ENCODE measurements at regions not wholly inside any gene's neighbourhood (a gene's known extent, or its start where the extent isn't known, plus 50 kb on each side); places are given as distances from the start of the nearest gene placed in this dataset.

DNA sequence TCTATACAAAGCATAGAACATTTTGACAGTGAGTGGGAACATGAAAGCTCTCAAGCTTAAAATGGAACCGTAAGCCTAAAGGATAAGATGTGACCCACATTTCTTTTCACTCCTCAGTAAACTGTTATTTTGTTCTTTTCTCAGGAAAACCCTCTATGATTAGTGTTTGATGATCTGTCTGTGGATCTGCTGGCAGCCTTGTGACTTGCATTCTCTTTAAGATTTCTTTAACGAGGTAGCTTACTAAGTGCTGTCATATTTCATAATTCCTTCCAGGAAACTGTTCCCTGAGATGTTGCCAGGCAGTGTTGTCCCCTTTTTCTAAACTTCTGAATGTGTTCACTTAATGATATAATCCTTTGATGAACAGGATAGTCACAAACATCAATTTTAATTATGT is 167.6 kb downstream of the PYDC2 start:
- TF ChIP-seq POLR2A (IDR thresholded peaks at IDR 0.05) (no peak), POLR2AphosphoS5 (IDR thresholded peaks at IDR 0.05) (no peak), EP300 (IDR thresholded peaks at IDR 0.05) (no peak)
- TF ChIP-seq, protein P1, sequence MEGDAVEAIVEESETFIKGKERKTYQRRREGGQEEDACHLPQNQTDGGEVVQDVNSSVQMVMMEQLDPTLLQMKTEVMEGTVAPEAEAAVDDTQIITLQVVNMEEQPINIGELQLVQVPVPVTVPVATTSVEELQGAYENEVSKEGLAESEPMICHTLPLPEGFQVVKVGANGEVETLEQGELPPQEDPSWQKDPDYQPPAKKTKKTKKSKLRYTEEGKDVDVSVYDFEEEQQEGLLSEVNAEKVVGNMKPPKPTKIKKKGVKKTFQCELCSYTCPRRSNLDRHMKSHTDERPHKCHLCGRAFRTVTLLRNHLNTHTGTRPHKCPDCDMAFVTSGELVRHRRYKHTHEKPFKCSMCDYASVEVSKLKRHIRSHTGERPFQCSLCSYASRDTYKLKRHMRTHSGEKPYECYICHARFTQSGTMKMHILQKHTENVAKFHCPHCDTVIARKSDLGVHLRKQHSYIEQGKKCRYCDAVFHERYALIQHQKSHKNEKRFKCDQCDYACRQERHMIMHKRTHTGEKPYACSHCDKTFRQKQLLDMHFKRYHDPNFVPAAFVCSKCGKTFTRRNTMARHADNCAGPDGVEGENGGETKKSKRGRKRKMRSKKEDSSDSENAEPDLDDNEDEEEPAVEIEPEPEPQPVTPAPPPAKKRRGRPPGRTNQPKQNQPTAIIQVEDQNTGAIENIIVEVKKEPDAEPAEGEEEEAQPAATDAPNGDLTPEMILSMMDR (IDR thresholded peaks at IDR 0.05): no peak

All from stomach (tissue), 4 donors.